Caco-2 (cell line): ENCODE measurements at regions not wholly inside any gene's neighbourhood (a gene's known extent, or its start where the extent isn't known, plus 50 kb on each side); places are given as distances from the start of the nearest gene placed in this dataset.

Experiments used
- BruUV-seq: library from RNA; stranded (reverse); fragments of 400-500 nt; replicated peaks from 2 replicates; lab custom pipeline; 2021; lab: Mats Ljungman, UMichigan
- CTCF ChIA-PET: fragments of 300-600 bp; sonication (Branson Sonifier 250); formaldehyde crosslinking; loops from one replicate; lab custom pipeline; 2022; ENCODE audit warnings: antibody characterized with exemption; lab: Charles Lee
- POLR2A ChIA-PET: fragments of 300-600 bp; sonication (Branson Sonifier 250); formaldehyde crosslinking; loops from one replicate; lab custom pipeline; 2022; ENCODE audit warnings: antibody characterized with exemption; lab: Charles Lee
- DNase-seq, 2 experiments: peaks; one replicate each; pipeline versions ENCODE4 v3.0.0 to v3.0.0-alpha.2; 2020 to 2022
- H3K27me3 ChIP-seq: replicated peaks from 2 replicates; pipeline ENCODE4 v1.6.0; 2011; ENCODE audit warnings: low read length; ENCODE audit not compliant: control insufficient read depth, insufficient read depth
- H3K36me3 ChIP-seq: 2 replicates; pipeline ENCODE4 v1.5.1; 2011; ENCODE audit warnings: low read length; ENCODE audit not compliant: control insufficient read depth, insufficient read depth
- H3K4me1 ChIP-seq: fragments of 250-450 bp; sonication (Bioruptor Pico); 2 replicates; pipeline ENCODE4 v1.5.1; 2020; ENCODE audit warnings: mild to moderate bottlenecking
- H3K4me3 ChIP-seq: 2 replicates; pipeline ENCODE4 v1.5.1; 2011; ENCODE audit warnings: low read depth, mild to moderate bottlenecking, control low read depth, low read length
- H3K9me3 ChIP-seq: fragments of 250-450 bp; sonication (Bioruptor Pico); 2 replicates; pipeline ENCODE4 v1.5.1; 2020; ENCODE audit warnings: mild to moderate bottlenecking, moderate library complexity
- H3K27ac Mint-ChIP-seq: one replicate; pipeline ENCODE4 v1.8.0; 2022; ENCODE audit warnings: mixed read lengths; ENCODE audit not compliant: unreplicated experiment
- H3K27me3 Mint-ChIP-seq: one replicate; pipeline ENCODE4 v1.8.0; 2022; ENCODE audit warnings: mixed read lengths; ENCODE audit not compliant: insufficient read depth, unreplicated experiment
- H3K36me3 Mint-ChIP-seq: one replicate; pipeline ENCODE4 v1.8.0; 2022; ENCODE audit warnings: mild to moderate bottlenecking, mixed read lengths; ENCODE audit not compliant: insufficient read depth, unreplicated experiment
- H3K4me1 Mint-ChIP-seq: one replicate; pipeline ENCODE4 v1.8.0; 2022; ENCODE audit warnings: low read depth, mixed read lengths; ENCODE audit not compliant: unreplicated experiment
- H3K4me3 Mint-ChIP-seq: one replicate; pipeline ENCODE4 v1.8.0; 2022; ENCODE audit warnings: mild to moderate bottlenecking, moderate library complexity, mixed read lengths; ENCODE audit not compliant: unreplicated experiment
- H3K9me3 Mint-ChIP-seq: one replicate; pipeline ENCODE4 v1.8.0; 2022; ENCODE audit warnings: mixed read lengths; ENCODE audit not compliant: unreplicated experiment
- intact Hi-C: fragments of 100-400 bp; cut with micrococcal nuclease; formaldehyde crosslinking; loops from one replicate; pipeline ENCODE4 v1.10.0; 2022; ENCODE audit not compliant: unreplicated experiment
- TF ChIP-seq, protein P1 (sequence below), 2 experiments: fragments of 200-600 bp in 1 of 2; IDR thresholded peaks; 1 replicate in 1 of 2; 2 replicates in 1 of 2; pipeline versions ENCODE4 v1.5.1 to v1.8.0; 2011 to 2022; ENCODE audit warnings: antibody characterized with exemption in 1 of 2, control low read depth in 1 of 2, inconsistent platforms in 1 of 2, low read depth in 1 of 2, low read length in 1 of 2, mild to moderate bottlenecking in 1 of 2, moderate library complexity in 1 of 2; ENCODE audit not compliant: insufficient read depth in 1 of 2, severe bottlenecking in 1 of 2, unreplicated experiment in 1 of 2

GRCh38 chr5:11998397-11998796, 94.2 kb upstream of the CTNND2 start:
- no TSS peak for BruUV-seq
- ChIA-PET POLR2A (no interaction called here), CTCF (no interaction called here)
- H3K36me3 Mint-ChIP-seq, result no peaks in the 10 kb centered on the region
- intact Hi-C loops, result no loop called here
- no peak overlapping the region for H3K4me3 Mint-ChIP-seq
- Histone ChIP-seq H3K4me1 (no peaks in the 10 kb centered on the region), H3K36me3 (no peaks in the 10 kb centered on the region), H3K27me3 (no peaks in the 10 kb centered on the region), H3K9me3 (no peaks in the 10 kb centered on the region), H3K4me3 (no peak overlapping the region)
- H3K27me3 Mint-ChIP-seq, result no peaks in the 10 kb centered on the region
- TF ChIP-seq, protein P1, sequence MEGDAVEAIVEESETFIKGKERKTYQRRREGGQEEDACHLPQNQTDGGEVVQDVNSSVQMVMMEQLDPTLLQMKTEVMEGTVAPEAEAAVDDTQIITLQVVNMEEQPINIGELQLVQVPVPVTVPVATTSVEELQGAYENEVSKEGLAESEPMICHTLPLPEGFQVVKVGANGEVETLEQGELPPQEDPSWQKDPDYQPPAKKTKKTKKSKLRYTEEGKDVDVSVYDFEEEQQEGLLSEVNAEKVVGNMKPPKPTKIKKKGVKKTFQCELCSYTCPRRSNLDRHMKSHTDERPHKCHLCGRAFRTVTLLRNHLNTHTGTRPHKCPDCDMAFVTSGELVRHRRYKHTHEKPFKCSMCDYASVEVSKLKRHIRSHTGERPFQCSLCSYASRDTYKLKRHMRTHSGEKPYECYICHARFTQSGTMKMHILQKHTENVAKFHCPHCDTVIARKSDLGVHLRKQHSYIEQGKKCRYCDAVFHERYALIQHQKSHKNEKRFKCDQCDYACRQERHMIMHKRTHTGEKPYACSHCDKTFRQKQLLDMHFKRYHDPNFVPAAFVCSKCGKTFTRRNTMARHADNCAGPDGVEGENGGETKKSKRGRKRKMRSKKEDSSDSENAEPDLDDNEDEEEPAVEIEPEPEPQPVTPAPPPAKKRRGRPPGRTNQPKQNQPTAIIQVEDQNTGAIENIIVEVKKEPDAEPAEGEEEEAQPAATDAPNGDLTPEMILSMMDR (IDR thresholded peaks at IDR 0.05; ENCODE audit: insufficient read depth in 1 of 2, low read depth in 1 of 2, low read length in 1 of 2, severe bottlenecking in 1 of 2, unreplicated experiment in 1 of 2), result no peak
- H3K9me3 Mint-ChIP-seq, result no peaks in the 10 kb centered on the region
- no peaks in the 10 kb centered on the region for H3K4me1 Mint-ChIP-seq
- DNase-seq, result no peak
- H3K27ac Mint-ChIP-seq, result no peak overlapping the region

GRCh38 chr5:11997942-11998341, 93.7 kb upstream of the CTNND2 start:
- BruUV-seq, result no TSS peak
- no peak for DNase-seq
- Histone ChIP-seq H3K4me3 (no peak overlapping the region), H3K4me1 (no peaks in the 10 kb centered on the region), H3K27me3 (no peaks in the 10 kb centered on the region), H3K36me3 (no peaks in the 10 kb centered on the region), H3K9me3 (no peaks in the 10 kb centered on the region)
- ChIA-PET POLR2A (no interaction called here), CTCF (no interaction called here)
- no peak overlapping the region for H3K4me3 Mint-ChIP-seq
- no peak overlapping the region for H3K27ac Mint-ChIP-seq
- no peaks in the 10 kb centered on the region for H3K9me3 Mint-ChIP-seq
- intact Hi-C loops, result no loop called here
- TF ChIP-seq, protein P1 (IDR thresholded peaks at IDR 0.05; ENCODE audit: insufficient read depth in 1 of 2, low read depth in 1 of 2, low read length in 1 of 2, severe bottlenecking in 1 of 2, unreplicated experiment in 1 of 2), result no peak
- no peaks in the 10 kb centered on the region for H3K4me1 Mint-ChIP-seq
- no peaks in the 10 kb centered on the region for H3K27me3 Mint-ChIP-seq
- H3K36me3 Mint-ChIP-seq, result no peaks in the 10 kb centered on the region

- intact Hi-C loops, result no loop called here
- Mint-ChIP-seq H3K9me3 (no peaks in the 10 kb centered on the region), H3K4me1 (no peaks in the 10 kb centered on the region), H3K27me3 (no peaks in the 10 kb centered on the region), H3K27ac (no peak overlapping the region), H3K36me3 (no peaks in the 10 kb centered on the region), H3K4me3 (no peak overlapping the region)
- no peak overlapping the region for H3K4me3 ChIP-seq
- CTCF ChIA-PET, result no interaction called here
- no peaks in the 10 kb centered on the region for H3K4me1 ChIP-seq
- DNase-seq, result no peak
- no peaks in the 10 kb centered on the region for H3K9me3 ChIP-seq
- no peaks in the 10 kb centered on the region for H3K27me3 ChIP-seq
- BruUV-seq, result no TSS peak
- POLR2A ChIA-PET, result no interaction called here
- no peaks in the 10 kb centered on the region for H3K36me3 ChIP-seq
- TF ChIP-seq, protein P1 (IDR thresholded peaks at IDR 0.05; ENCODE audit: insufficient read depth in 1 of 2, low read depth in 1 of 2, low read length in 1 of 2, severe bottlenecking in 1 of 2, unreplicated experiment in 1 of 2), result no peak
Measured at GRCh38 chr5:11992518-11992917, 88.3 kb upstream of the CTNND2 start.
